WI38 (cell line): ENCODE measurements at regions not wholly inside any gene's neighbourhood (a gene's known extent, or its start where the extent isn't known, plus 50 kb on each side); places are given as distances from the start of the nearest gene placed in this dataset.

Experiments used
- H3K4me3 ChIP-seq: 2 replicates; pipeline ENCODE4 v1.5.1; 2011; ENCODE audit warnings: low read depth, mild to moderate bottlenecking, control low read depth, low read length
- TF ChIP-seq, protein P1 (sequence below): IDR thresholded peaks from 2 replicates; pipeline ENCODE4 v1.5.1; 2012; ENCODE audit warnings: low read depth, mild to moderate bottlenecking, control low read depth, low read length

DNA sequence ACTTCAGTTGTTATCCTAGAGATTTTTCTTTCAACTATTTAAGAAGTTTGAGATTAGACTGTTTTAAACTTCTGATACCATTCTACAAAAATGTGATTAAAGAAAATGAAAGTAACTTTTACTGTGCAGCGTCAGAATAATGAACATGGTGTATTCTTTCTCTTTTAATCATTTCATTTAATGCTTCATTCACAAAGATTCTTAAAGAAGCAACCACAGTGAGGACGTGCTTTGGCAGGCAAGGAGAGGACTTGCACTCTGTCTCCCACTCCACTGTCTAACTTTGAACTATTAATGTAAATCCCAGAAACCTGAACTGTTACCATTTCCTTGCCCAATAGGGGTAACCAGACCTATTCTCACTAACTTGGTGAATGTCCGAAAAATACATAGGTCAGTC, 137.0 kb downstream of the KCNRG start:
- H3K4me3 ChIP-seq: peak overlapping the region; percentile 28; the same call in 1 of the 2 replicates
- TF ChIP-seq, protein P1, sequence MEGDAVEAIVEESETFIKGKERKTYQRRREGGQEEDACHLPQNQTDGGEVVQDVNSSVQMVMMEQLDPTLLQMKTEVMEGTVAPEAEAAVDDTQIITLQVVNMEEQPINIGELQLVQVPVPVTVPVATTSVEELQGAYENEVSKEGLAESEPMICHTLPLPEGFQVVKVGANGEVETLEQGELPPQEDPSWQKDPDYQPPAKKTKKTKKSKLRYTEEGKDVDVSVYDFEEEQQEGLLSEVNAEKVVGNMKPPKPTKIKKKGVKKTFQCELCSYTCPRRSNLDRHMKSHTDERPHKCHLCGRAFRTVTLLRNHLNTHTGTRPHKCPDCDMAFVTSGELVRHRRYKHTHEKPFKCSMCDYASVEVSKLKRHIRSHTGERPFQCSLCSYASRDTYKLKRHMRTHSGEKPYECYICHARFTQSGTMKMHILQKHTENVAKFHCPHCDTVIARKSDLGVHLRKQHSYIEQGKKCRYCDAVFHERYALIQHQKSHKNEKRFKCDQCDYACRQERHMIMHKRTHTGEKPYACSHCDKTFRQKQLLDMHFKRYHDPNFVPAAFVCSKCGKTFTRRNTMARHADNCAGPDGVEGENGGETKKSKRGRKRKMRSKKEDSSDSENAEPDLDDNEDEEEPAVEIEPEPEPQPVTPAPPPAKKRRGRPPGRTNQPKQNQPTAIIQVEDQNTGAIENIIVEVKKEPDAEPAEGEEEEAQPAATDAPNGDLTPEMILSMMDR: no peak

- no peak overlapping the region for H3K4me3 ChIP-seq
- TF ChIP-seq, protein P1: no peak
Observed at GRCh38 chr13:50152655-50153309, 137.5 kb downstream of the KCNRG start.

DNA sequence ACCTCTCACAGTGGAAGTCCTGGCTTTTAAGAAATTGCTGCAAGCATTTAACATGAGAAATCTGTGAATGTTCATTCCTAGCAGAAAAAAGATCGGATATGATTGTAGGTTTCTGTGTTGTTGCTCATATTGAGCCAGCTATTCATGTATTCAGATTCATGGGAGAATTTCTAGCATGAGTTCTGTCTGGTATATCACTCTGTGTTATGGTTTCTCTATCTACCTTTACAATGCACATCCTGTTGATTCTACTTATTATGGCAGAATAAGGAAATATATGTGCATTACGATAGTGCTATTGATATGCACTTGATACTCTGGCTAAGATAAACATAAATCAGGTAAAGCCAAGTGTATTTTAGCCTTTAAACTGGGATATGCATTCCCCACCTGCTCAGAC, 138.2 kb downstream of the KCNRG start:
- TF ChIP-seq, protein P1: no peak
- H3K4me3 ChIP-seq: no peak overlapping the region

- TF ChIP-seq, protein P1: no peak
- H3K4me3 ChIP-seq: no peak overlapping the region
Observed at GRCh38 chr13:50153876-50154275, 138.6 kb downstream of the KCNRG start.

- H3K4me3 ChIP-seq: no peak overlapping the region
- TF ChIP-seq, protein P1: no peak
Observed at GRCh38 chr13:50154697-50155096, 139.5 kb downstream of the KCNRG start.

DNA sequence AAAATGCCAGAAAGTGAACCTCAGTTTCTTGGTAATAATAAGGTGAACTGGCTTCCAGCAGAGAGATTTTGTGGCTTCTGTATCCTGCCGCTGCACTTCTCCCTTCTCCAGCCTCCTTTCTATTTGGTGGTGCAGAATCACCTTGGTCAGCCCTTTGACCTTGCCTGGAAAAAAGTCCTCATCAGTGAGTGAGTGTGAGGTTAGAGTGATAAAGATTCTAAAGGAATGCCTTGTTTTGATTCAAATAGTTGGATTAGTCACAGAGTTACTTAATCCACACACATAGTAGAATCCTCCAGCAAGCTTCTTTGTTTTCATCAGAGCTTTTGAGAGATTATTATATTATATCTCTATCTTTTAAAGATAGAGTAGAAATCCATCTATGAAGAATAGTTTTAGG, 140.9 kb downstream of the KCNRG start:
- no peak overlapping the region for H3K4me3 ChIP-seq
- TF ChIP-seq, protein P1: no peak

DNA sequence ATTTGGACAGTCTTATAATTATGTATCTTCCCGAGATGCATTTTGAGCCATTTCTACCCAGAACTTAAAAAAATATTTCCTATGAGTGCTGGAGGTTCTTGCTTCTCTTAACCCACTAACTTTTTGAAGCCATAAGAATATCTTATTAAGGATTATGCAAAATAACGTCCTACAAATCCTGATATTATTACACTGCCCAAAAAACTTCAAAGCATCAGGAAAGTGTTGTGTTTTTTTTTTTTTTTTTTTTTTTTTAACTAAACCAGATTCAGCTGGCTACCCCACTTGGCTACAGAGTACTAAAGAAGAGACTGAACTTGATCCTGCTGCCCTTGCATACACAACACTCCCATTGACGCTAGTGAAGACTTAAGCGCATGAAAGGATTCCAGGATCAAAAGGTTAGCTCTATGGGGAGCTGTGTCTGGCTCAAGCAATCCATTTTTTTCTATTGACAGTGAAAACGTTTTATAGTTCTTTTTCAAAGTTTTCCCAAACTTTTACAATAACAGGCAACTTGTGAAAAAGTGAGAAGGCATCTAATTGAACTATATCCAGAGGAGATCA, 141.4 kb downstream of the KCNRG start:
- TF ChIP-seq, protein P1: no peak
- H3K4me3 ChIP-seq: no peak overlapping the region
